ENCODE measurements at regions not wholly inside any gene's neighbourhood (a gene's known extent, or its start where the extent isn't known, plus 50 kb on each side); places are given as distances from the start of the nearest gene placed in this dataset.

DNA sequence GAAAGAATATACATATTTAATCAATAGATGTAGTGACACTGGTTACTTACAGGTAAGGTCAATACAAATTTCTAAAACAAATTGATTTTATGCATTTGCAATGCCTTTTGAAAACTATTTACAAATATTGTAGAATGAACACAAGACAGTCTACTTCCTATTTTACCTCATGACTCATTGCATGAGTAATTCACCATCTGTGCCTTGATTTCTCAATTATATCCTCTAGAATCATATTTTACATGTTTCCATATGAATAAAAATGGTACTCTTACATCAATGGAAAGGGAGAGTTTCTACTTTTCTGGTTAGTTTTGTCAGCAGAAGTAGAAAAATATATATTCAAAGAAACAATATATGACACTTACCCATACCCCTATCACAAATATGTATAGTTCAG is 203.8 kb upstream of the CDH7 start:
- H3K4me3 ChIP-seq (ENCODE audit: low read depth in 1 of 2, low read length in 2 of 2) = no peak overlapping the region
- H3K27me3 ChIP-seq (ENCODE audit: control insufficient read depth in 1 of 2, insufficient read depth in 2 of 2, low read length in 2 of 2) = no peaks in the 10 kb centered on the region
- H3K4me1 ChIP-seq (ENCODE audit: insufficient read depth, low read length) = no peaks in the 10 kb centered on the region
- no peak overlapping the region for H3K9ac ChIP-seq (ENCODE audit: low read length)
- no peaks in the 10 kb centered on the region for H3K9me3 ChIP-seq (ENCODE audit: low read length)
- no peak overlapping the region for H3K27ac ChIP-seq (ENCODE audit: low read depth, low read length)
- H3K36me3 ChIP-seq (ENCODE audit: insufficient read depth, low read length) = no peaks in the 10 kb centered on the region

DNA sequence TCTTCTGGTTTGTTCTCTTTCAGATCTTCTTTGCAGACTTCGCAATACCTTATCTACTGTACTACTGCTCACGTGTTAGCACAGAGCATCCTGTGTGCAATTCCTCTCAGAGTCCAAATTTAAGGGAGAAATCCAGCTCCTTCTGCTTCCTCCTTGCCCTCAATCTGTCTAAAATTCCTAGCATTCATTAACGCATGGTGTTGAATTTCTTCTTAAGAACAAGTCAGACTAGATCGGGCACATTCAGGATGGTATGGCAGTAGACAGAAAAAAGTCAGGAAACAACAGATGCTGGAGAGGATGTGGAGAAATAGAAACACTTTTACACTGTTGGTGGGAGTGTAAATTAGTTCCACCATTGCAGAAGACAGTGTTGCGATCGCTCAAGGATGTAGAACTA is 206.1 kb upstream of the CDH7 start:
- Histone ChIP-seq H3K9ac (ENCODE audit: low read length) (no peak overlapping the region), H3K27ac (ENCODE audit: low read depth, low read length) (no peak overlapping the region), H3K4me3 (ENCODE audit: low read depth in 1 of 2, low read length in 2 of 2) (no peak overlapping the region), H3K4me1 (ENCODE audit: insufficient read depth, low read length) (no peaks in the 10 kb centered on the region), H3K27me3 (ENCODE audit: control insufficient read depth in 1 of 2, insufficient read depth in 2 of 2, low read length in 2 of 2) (no peaks in the 10 kb centered on the region), H3K36me3 (ENCODE audit: insufficient read depth, low read length) (no peaks in the 10 kb centered on the region), H3K9me3 (ENCODE audit: low read length) (no peaks in the 10 kb centered on the region)

DNA sequence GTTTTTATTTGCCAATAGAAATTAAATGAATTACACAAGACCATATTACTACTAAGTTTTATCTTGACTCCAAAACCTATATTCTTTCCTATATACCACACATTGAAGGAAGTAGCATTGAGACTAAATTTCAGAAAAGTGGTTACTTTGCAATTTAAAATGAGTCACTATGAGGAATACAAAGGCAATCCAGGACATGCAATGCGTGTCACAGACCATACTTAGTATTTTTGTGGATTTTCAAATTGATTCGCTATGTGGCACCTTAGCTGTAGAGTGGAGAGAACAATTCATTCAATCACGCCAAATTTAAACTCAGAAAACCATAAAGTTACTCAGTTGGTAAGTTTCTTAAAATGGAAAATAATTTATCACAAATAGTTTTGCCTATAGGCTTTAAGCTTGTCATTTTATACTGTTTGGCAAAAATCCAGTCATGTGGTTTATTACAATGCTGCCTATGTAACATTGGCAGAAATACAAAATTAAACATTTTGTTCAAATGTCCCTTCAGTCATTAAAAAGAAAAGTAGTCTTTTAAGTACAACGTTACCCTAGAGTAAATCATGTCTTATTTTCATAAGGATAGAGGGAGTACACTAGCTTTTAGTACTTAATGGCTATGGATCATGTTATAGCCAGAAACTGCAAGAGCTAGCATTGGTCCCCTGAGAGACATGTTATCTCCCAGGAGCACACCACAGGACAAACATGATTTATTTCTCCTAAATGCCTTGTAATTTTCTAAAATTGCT is 222.8 kb upstream of the CDH7 start:
- H3K36me3 ChIP-seq (ENCODE audit: insufficient read depth, low read length) = no peaks in the 10 kb centered on the region

DNA sequence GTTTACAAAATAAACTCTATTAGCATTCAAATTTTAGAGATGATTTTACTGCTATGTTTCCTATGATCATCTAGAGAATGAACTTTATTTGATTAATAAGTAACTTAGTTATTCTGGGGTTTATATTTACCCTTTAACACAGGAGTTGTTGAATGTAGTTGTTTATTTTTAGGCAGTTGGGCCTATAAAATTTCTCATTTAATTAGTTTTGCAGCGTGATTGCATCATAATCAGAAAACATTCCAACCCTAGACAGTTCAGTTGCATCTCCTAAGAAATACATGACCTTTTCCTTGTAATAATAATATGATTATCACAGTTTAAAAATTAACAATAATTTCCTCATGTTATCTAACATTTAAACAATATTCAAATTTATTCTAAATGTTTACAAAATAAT is 224.7 kb upstream of the CDH7 start:
- Histone ChIP-seq H3K4me3 (ENCODE audit: low read depth in 1 of 2, low read length in 2 of 2) (no peak overlapping the region), H3K9ac (ENCODE audit: low read length) (no peak overlapping the region), H3K36me3 (ENCODE audit: insufficient read depth, low read length) (no peaks in the 10 kb centered on the region), H3K4me1 (ENCODE audit: insufficient read depth, low read length) (no peaks in the 10 kb centered on the region), H3K27ac (ENCODE audit: low read depth, low read length) (no peak overlapping the region), H3K9me3 (ENCODE audit: low read length) (no peaks in the 10 kb centered on the region), H3K27me3 (ENCODE audit: control insufficient read depth in 1 of 2, insufficient read depth in 2 of 2, low read length in 2 of 2) (no peaks in the 10 kb centered on the region)

More for the DNA sequence above, 222.8 kb upstream of the CDH7 start:
- Histone ChIP-seq H3K27me3 (ENCODE audit: control insufficient read depth in 1 of 2, insufficient read depth in 2 of 2, low read length in 2 of 2) (no peaks in the 10 kb centered on the region), H3K27ac (ENCODE audit: low read depth, low read length) (no peak overlapping the region), H3K9ac (ENCODE audit: low read length) (no peak overlapping the region), H3K4me1 (ENCODE audit: insufficient read depth, low read length) (no peaks in the 10 kb centered on the region), H3K4me3 (ENCODE audit: low read depth in 1 of 2, low read length in 2 of 2) (no peak overlapping the region), H3K9me3 (ENCODE audit: low read length) (no peaks in the 10 kb centered on the region)

DNA sequence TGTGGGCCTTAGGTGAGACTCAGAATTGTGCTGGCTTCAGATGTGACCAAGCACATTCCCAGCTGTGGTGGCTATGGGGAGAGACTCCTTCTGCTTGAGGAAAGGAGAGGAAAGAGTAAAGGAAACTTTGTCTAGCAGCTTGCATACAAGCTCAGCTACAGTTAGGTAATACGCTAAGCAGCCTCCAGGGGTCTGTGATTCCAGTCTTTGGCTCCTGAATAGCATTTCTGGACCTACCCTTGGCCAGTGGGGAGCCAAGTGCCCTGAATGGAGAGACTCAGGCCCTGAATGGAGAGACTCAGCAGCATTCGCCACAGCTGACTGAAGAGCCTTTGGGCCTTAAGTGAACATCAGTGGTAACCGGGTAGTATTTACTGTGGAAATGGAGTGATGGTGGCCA is 227.4 kb upstream of the CDH7 start:
- Histone ChIP-seq H3K27ac (ENCODE audit: low read depth, low read length) (no peak overlapping the region), H3K9ac (ENCODE audit: low read length) (no peak overlapping the region), H3K36me3 (ENCODE audit: insufficient read depth, low read length) (no peaks in the 10 kb centered on the region), H3K4me1 (ENCODE audit: insufficient read depth, low read length) (no peaks in the 10 kb centered on the region), H3K9me3 (ENCODE audit: low read length) (no peaks in the 10 kb centered on the region), H3K4me3 (ENCODE audit: low read depth in 1 of 2, low read length in 2 of 2) (no peak overlapping the region), H3K27me3 (ENCODE audit: control insufficient read depth in 1 of 2, insufficient read depth in 2 of 2, low read length in 2 of 2) (no peaks in the 10 kb centered on the region)

DNA sequence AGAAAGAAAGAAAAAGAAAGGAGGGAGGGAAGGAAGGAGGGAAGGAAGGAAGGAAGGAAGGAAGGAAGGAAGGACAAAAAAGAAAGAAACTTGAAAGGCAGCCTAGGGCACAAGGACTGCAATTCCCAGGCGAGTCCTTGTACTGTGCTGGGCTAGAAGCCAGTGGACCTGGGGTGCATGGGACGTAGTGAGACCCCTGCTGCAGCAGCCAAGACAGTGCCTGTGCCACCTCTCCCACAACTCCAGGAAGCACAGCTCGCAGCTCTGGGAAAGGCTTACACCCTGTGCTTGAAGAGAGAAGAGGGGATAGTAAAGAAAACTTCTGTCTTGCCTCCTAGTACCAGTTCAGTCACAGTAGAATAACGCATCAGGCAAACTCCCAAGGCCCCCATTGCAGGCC is 227.9 kb upstream of the CDH7 start:
- no peak overlapping the region for H3K27ac ChIP-seq (ENCODE audit: low read depth, low read length)
- no peak overlapping the region for H3K4me3 ChIP-seq (ENCODE audit: low read depth in 1 of 2, low read length in 2 of 2)
- no peaks in the 10 kb centered on the region for H3K27me3 ChIP-seq (ENCODE audit: control insufficient read depth in 1 of 2, insufficient read depth in 2 of 2, low read length in 2 of 2)
- no peaks in the 10 kb centered on the region for H3K36me3 ChIP-seq (ENCODE audit: insufficient read depth, low read length)
- H3K9ac ChIP-seq (ENCODE audit: low read length) = no peak overlapping the region
- no peaks in the 10 kb centered on the region for H3K4me1 ChIP-seq (ENCODE audit: insufficient read depth, low read length)
- H3K9me3 ChIP-seq (ENCODE audit: low read length) = no peaks in the 10 kb centered on the region

DNA sequence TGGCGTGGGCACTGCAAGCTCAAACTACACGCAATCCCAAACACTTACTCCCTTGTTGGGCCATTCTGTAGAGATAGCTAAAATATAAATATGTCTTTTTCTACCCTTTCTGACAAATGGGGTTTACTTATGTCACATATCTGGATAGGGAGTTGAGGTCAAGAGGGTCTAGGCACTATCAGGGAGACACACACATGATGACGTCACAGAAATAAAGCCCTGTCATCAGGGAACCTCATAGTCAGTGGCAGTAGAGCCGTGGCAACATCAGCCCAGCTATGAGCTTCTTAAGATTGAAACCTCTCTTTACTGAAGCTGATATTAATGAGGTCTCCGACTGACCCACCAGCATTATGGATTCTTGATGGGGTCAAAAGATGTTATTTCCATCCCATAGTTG is 234.6 kb upstream of the CDH7 start:
- no peaks in the 10 kb centered on the region for H3K9me3 ChIP-seq (ENCODE audit: low read length)
- H3K4me3 ChIP-seq (ENCODE audit: low read depth in 1 of 2, low read length in 2 of 2) = no peak overlapping the region
- no peak overlapping the region for H3K9ac ChIP-seq (ENCODE audit: low read length)
- no peaks in the 10 kb centered on the region for H3K36me3 ChIP-seq (ENCODE audit: insufficient read depth, low read length)
- H3K27ac ChIP-seq (ENCODE audit: low read depth, low read length) = no peak overlapping the region
- no peaks in the 10 kb centered on the region for H3K27me3 ChIP-seq (ENCODE audit: control insufficient read depth in 1 of 2, insufficient read depth in 2 of 2, low read length in 2 of 2)
- no peaks in the 10 kb centered on the region for H3K4me1 ChIP-seq (ENCODE audit: insufficient read depth, low read length)

DNA sequence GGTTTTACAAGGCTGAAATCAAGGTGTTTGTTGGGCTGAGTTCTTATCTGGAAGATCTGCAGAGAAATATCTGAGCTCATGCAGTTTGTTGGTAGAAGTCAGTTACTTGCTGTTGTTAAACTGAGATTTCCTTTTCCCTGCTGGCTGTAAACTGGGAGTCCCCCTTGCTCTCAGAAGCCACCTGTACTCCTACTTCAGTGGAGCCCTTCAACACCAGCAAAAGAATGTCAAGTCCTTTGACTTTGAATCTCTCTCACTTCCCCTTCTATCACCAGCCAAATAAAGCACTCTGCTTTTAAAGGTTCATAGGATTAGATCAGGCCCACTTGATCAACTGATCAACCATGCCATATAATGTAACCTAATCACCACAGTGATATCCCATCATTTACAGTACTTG is 252.2 kb upstream of the CDH7 start:
- Histone ChIP-seq H3K9me3 (ENCODE audit: low read length) (no peaks in the 10 kb centered on the region), H3K4me1 (ENCODE audit: insufficient read depth, low read length) (no peaks in the 10 kb centered on the region), H3K9ac (ENCODE audit: low read length) (no peak overlapping the region), H3K27ac (ENCODE audit: low read depth, low read length) (no peak overlapping the region), H3K4me3 (ENCODE audit: low read depth in 1 of 2, low read length in 2 of 2) (no peak overlapping the region), H3K27me3 (ENCODE audit: control insufficient read depth in 1 of 2, insufficient read depth in 2 of 2, low read length in 2 of 2) (no peaks in the 10 kb centered on the region), H3K36me3 (ENCODE audit: insufficient read depth, low read length) (no peaks in the 10 kb centered on the region)

DNA sequence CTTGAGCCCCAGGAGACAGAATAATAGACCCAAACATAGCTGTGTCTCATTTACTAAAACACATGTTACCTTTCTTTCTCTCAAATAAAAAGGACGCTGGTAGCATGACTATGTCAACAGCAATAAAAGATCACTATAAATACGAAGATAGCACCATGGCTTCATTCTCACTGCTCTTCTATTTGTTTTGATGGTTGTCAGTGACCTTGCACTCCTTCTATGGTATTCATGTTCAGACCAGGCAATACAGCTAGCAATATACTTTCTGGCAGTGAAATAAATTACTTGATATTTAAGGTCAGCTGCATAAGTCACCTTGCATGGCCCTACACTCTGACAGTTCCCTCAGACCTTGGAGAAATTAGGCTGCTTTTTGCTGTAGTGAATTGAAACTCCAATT is 263.2 kb upstream of the CDH7 start:
- Histone ChIP-seq H3K27ac (ENCODE audit: low read depth, low read length) (no peak overlapping the region), H3K36me3 (ENCODE audit: insufficient read depth, low read length) (no peaks in the 10 kb centered on the region), H3K27me3 (ENCODE audit: control insufficient read depth in 1 of 2, insufficient read depth in 2 of 2, low read length in 2 of 2) (no peaks in the 10 kb centered on the region), H3K9ac (ENCODE audit: low read length) (no peak overlapping the region), H3K9me3 (ENCODE audit: low read length) (no peaks in the 10 kb centered on the region), H3K4me1 (ENCODE audit: insufficient read depth, low read length) (no peaks in the 10 kb centered on the region), H3K4me3 (ENCODE audit: low read depth in 1 of 2, low read length in 2 of 2) (no peak overlapping the region)

DNA sequence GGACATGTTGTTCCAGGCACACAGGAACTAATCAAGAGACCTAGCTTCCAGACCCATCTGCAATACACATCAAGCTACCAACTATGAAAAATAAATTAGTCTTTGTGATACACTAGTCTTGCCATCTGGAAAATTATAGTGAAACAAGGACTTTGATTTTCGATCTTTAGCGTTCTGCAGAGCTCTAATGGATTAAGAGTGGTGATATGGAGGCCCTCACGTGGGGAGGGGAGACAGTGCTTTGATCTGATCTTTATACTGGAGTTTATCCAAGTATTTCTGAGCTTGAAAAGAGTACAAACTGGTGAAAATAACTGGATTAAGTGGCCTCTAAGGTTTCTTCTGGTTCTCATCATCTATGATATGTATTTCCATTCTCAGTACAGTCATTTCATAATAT is 273.4 kb upstream of the CDH7 start:
- H3K27me3 ChIP-seq (ENCODE audit: control insufficient read depth in 1 of 2, insufficient read depth in 2 of 2, low read length in 2 of 2) = no peaks in the 10 kb centered on the region
- no peak overlapping the region for H3K9ac ChIP-seq (ENCODE audit: low read length)
- H3K36me3 ChIP-seq (ENCODE audit: insufficient read depth, low read length) = no peaks in the 10 kb centered on the region
- H3K4me1 ChIP-seq (ENCODE audit: insufficient read depth, low read length) = no peaks in the 10 kb centered on the region
- H3K9me3 ChIP-seq (ENCODE audit: low read length) = no peaks in the 10 kb centered on the region
- no peak overlapping the region for H3K4me3 ChIP-seq (ENCODE audit: low read depth in 1 of 2, low read length in 2 of 2)
- H3K27ac ChIP-seq (ENCODE audit: low read depth, low read length) = no peak overlapping the region

DNA sequence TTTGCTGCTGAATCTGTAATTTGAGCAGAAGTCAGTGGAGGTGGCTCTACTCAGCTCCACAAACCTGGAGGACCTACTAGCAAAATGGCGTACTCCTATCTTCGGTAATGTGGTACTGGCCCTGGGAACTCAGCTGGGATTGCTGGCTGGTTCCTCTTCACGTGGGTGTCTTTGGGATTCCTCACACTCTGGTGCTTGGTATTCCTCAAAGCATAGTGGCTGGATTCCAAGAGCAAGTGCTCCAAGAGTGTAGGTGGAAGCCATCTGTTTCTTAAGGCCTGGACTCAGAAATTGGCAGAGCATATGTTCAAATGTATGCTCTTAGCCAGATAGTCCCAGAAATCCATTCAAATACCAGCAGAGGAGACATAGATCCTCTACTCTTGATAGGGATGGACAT is 281.9 kb upstream of the CDH7 start:
- H3K4me3 ChIP-seq (ENCODE audit: low read depth in 1 of 2, low read length in 2 of 2) = no peak overlapping the region
- no peaks in the 10 kb centered on the region for H3K4me1 ChIP-seq (ENCODE audit: insufficient read depth, low read length)
- H3K9ac ChIP-seq (ENCODE audit: low read length) = no peak overlapping the region
- no peaks in the 10 kb centered on the region for H3K9me3 ChIP-seq (ENCODE audit: low read length)
- no peaks in the 10 kb centered on the region for H3K27me3 ChIP-seq (ENCODE audit: control insufficient read depth in 1 of 2, insufficient read depth in 2 of 2, low read length in 2 of 2)
- H3K27ac ChIP-seq (ENCODE audit: low read depth, low read length) = no peak overlapping the region
- H3K36me3 ChIP-seq (ENCODE audit: insufficient read depth, low read length) = no peaks in the 10 kb centered on the region

DNA sequence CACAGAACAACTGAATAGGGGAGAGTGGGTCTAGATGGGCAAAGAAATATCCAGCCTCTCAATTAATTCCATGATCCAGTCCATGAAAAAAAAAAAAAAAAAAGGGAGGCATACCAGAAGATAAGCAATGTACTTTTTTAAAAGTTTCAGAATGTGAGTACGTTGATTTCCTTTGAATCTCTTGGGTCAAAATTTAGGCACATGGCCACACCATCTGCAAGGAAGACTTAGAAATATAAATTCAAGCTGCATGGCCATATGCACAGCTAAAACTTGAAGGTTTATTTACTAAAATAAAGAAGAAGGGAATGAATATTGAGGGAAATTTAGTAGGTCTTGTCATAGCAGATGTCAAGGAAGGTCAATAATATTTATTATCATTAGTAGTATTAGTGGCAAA is 286.5 kb upstream of the CDH7 start:
- Histone ChIP-seq H3K4me3 (ENCODE audit: low read depth in 1 of 2, low read length in 2 of 2) (no peak overlapping the region), H3K9me3 (ENCODE audit: low read length) (no peaks in the 10 kb centered on the region), H3K27me3 (ENCODE audit: control insufficient read depth in 1 of 2, insufficient read depth in 2 of 2, low read length in 2 of 2) (no peaks in the 10 kb centered on the region), H3K27ac (ENCODE audit: low read depth, low read length) (no peak overlapping the region), H3K4me1 (ENCODE audit: insufficient read depth, low read length) (no peaks in the 10 kb centered on the region), H3K9ac (ENCODE audit: low read length) (no peak overlapping the region), H3K36me3 (ENCODE audit: insufficient read depth, low read length) (no peaks in the 10 kb centered on the region)

All from muscle layer of colon (tissue), 2 donors.